Erythroblast (primary cell): ENCODE measurements at regions not wholly inside any gene's neighbourhood (a gene's known extent, or its start where the extent isn't known, plus 50 kb on each side); places are given as distances from the start of the nearest gene placed in this dataset.

ENCODE experiments used
- GATA1 ChIP-seq: IDR thresholded peaks from 2 replicates; pipeline ENCODE4 v1.6.1; 2011; ENCODE audit warnings: low read depth, mild to moderate bottlenecking, control low read depth, low read length, moderate library complexity
- POLR2A ChIP-seq: IDR thresholded peaks from 2 replicates; pipeline ENCODE4 v1.6.1; 2011; ENCODE audit warnings: mild to moderate bottlenecking, low read length

- TF ChIP-seq GATA1 (no peak), POLR2A (no peak)
Observed at GRCh38 chr15:79171320-79172031, 80.9 kb upstream of the RASGRF1 start.
